IMR-90 (cell line): ENCODE measurements at regions not wholly inside any gene's neighbourhood (a gene's known extent, or its start where the extent isn't known, plus 50 kb on each side); places are given as distances from the start of the nearest gene placed in this dataset.
"Not testable (repeated sequence)": the region's sequence is repeated elsewhere in the genome, so short reads cannot be mapped to it uniquely, and the experiment has no call there.

Source experiments
- ATAC-seq: fragments of 200-7000 bp; cut with Tn5 transposase; 2 replicates; pipeline ENCODE4 v1.9.1; 2020; ENCODE audit warnings: low read depth, mild to moderate bottlenecking, moderate library complexity
- BruUV-seq: library from RNA; stranded (reverse); fragments of 400-500 nt; replicated peaks from 2 replicates; lab custom pipeline; 2021; lab: Mats Ljungman, UMichigan
- CTCF ChIA-PET: fragments of 300-600 bp; formaldehyde crosslinking; extraction: SDS; loops from one replicate; lab custom pipeline; 2021; ENCODE audit warnings: antibody characterized with exemption; lab: Yijun Ruan, JAX
- POLR2A ChIA-PET: fragments of 300-600 bp; sonication (Branson Sonifier 250); formaldehyde crosslinking; loops from one replicate; lab custom pipeline; 2022; ENCODE audit warnings: antibody characterized with exemption; ENCODE audit not compliant: unreplicated experiment; lab: Charles Lee
- DNase-seq: peaks from one replicate; pipeline ENCODE4 v3.0.0; 2013
- H2AFZ ChIP-seq: replicated peaks from 2 replicates; pipeline ENCODE3; 2013; ENCODE audit warnings: low read length, mild to moderate bottlenecking; ENCODE audit not compliant: poor library complexity
- H2AK5ac ChIP-seq: 2 replicates; pipeline ENCODE4 v1.6.1; 2013; ENCODE audit warnings: low read depth, low read length, inconsistent platforms
- H2AK9ac ChIP-seq: replicated peaks from 2 replicates; pipeline ENCODE3; 2013; ENCODE audit warnings: mild to moderate bottlenecking, low read depth, low read length, moderate library complexity; ENCODE audit not compliant: poor library complexity
- H2BK120ac ChIP-seq: 2 replicates; pipeline ENCODE4 v1.6.1; 2013; ENCODE audit warnings: low read depth, low read length, inconsistent platforms
- H2BK15ac ChIP-seq: 3 replicates; pipeline ENCODE4 v1.6.1; 2013; ENCODE audit warnings: low read depth, low read length, inconsistent platforms
- H2BK20ac ChIP-seq: 2 replicates; pipeline ENCODE4 v1.6.1; 2013; ENCODE audit warnings: low read depth, mild to moderate bottlenecking, inconsistent platforms, low read length, moderate library complexity
- H2BK5ac ChIP-seq: 2 replicates; pipeline ENCODE4 v1.6.1; 2013; ENCODE audit warnings: mild to moderate bottlenecking, low read depth, low read length, inconsistent platforms; ENCODE audit not compliant: poor library complexity, severe bottlenecking
- H3K14ac ChIP-seq: replicated peaks from 2 replicates; pipeline ENCODE4 v1.6.1; 2013; ENCODE audit warnings: low read depth, low read length, inconsistent platforms
- H3K18ac ChIP-seq: 2 replicates; pipeline ENCODE4 v1.6.1; 2013; ENCODE audit warnings: low read depth, low read length, control low read depth
- H3K23ac ChIP-seq: 2 replicates; pipeline ENCODE4 v1.6.1; 2013; ENCODE audit warnings: low read depth, low read length, inconsistent platforms
- H3K27ac ChIP-seq: 2 replicates; pipeline ENCODE4 v1.5.1; 2013; ENCODE audit warnings: mild to moderate bottlenecking, control low read depth, low read length; ENCODE audit not compliant: insufficient read depth
- H3K27me3 ChIP-seq: 2 replicates; pipeline ENCODE4 v1.6.1; 2013; ENCODE audit warnings: low read length; ENCODE audit not compliant: control insufficient read depth, insufficient read depth
- H3K36me3 ChIP-seq: 2 replicates; pipeline ENCODE4 v1.6.1; 2013; ENCODE audit warnings: low read length, mixed read lengths; ENCODE audit not compliant: control insufficient read depth, insufficient read depth
- H3K4ac ChIP-seq: 2 replicates; pipeline ENCODE4 v1.6.1; 2013; ENCODE audit warnings: low read depth, low read length, inconsistent platforms
- H3K4me1 ChIP-seq: 2 replicates; pipeline ENCODE4 v1.6.1; 2013; ENCODE audit warnings: low read length, mixed read lengths; ENCODE audit not compliant: control insufficient read depth, insufficient read depth
- H3K4me2 ChIP-seq: 2 replicates; pipeline ENCODE4 v1.6.1; 2013; ENCODE audit warnings: low read depth, mild to moderate bottlenecking, control low read depth, low read length, moderate library complexity
- H3K4me3 ChIP-seq: 2 replicates; pipeline ENCODE4 v1.5.1; 2013; ENCODE audit warnings: low read depth, mild to moderate bottlenecking, control low read depth, low read length, moderate library complexity; ENCODE audit not compliant: insufficient read depth
- H3K56ac ChIP-seq: 2 replicates; pipeline ENCODE4 v1.6.1; 2013; ENCODE audit warnings: low read length, inconsistent platforms; ENCODE audit not compliant: insufficient read depth; ENCODE audit errors: extremely low read depth
- H3K79me1 ChIP-seq, 2 experiments: 2 replicates each; pipeline ENCODE4 v1.6.1; 2013; ENCODE audit warnings: low read length in 2 of 2, inconsistent platforms in 1 of 2, low read depth in 1 of 2
- H3K9ac ChIP-seq: 2 replicates; pipeline ENCODE4 v1.6.1; 2013; ENCODE audit warnings: low read depth, low read length, control low read depth
- H3K9me1 ChIP-seq: 2 replicates; pipeline ENCODE4 v1.6.1; 2013; ENCODE audit warnings: low read length, inconsistent platforms; ENCODE audit not compliant: insufficient read depth
- H3K9me3 ChIP-seq: 2 replicates; pipeline ENCODE4 v1.6.1; 2013; ENCODE audit warnings: low read length; ENCODE audit not compliant: control insufficient read depth, insufficient read depth
- H4K20me1 ChIP-seq: 2 replicates; pipeline ENCODE4 v1.6.1; 2013; ENCODE audit warnings: low read length, inconsistent platforms; ENCODE audit not compliant: insufficient read depth
- H4K5ac ChIP-seq: 2 replicates; pipeline ENCODE4 v1.6.1; 2013; ENCODE audit warnings: mild to moderate bottlenecking, low read depth, low read length, control low read depth
- H4K8ac ChIP-seq, 2 experiments: 2 replicates each; pipeline ENCODE4 v1.6.1; 2013; ENCODE audit warnings: low read depth in 2 of 2, low read length in 2 of 2, control low read depth in 1 of 2, inconsistent platforms in 1 of 2
- H4K91ac ChIP-seq: 2 replicates; pipeline ENCODE4 v1.6.1; 2013; ENCODE audit warnings: low read depth, low read length, inconsistent platforms; ENCODE audit not compliant: insufficient read depth
- WGBS, 2 experiments: methylation state at CpG; one replicate each; pipeline versions ENCODE4 v1.1.5 to v1.1.7; 2013; ENCODE audit warnings: missing lambda C conversion rate in 2 of 2; ENCODE audit not compliant: insufficient read length in 1 of 2; ENCODE audit errors: extremely low coverage in 2 of 2; 5-methylcytosine and 5-hydroxymethylcytosine counted together
- dilution Hi-C: fragments of 300-500 bp; cut with HindIII; formaldehyde crosslinking; loops from one replicate; pipeline ENCODE4 v1.14.3; 2018; ENCODE audit warnings: low sequenced_read_pairs; ENCODE audit not compliant: unreplicated experiment
- in situ Hi-C: fragments of 300-500 bp; cut with MboI; formaldehyde crosslinking; loops from 3 replicates; pipeline ENCODE4 v1.14.3; 2019; ENCODE audit warnings: low sequenced_read_pairs, inconsistent platforms, mixed read lengths
- intact Hi-C: fragments of 100-400 bp; cut with micrococcal nuclease; formaldehyde crosslinking; loops from 2 replicates; pipeline ENCODE4 v1.10.0; 2022

- H3K56ac ChIP-seq, H3K4me1 ChIP-seq, H2AFZ ChIP-seq, CTCF ChIA-PET, H2BK120ac ChIP-seq, H2BK15ac ChIP-seq, H4K5ac ChIP-seq, H3K14ac ChIP-seq, in situ Hi-C loops, H3K4ac ChIP-seq, dilution Hi-C loops, H3K9me1 ChIP-seq, H4K91ac ChIP-seq, H3K18ac ChIP-seq, H3K23ac ChIP-seq, H2AK9ac ChIP-seq, POLR2A ChIA-PET, H3K4me2 ChIP-seq, H3K4me3 ChIP-seq, H2BK20ac ChIP-seq, H3K9me3 ChIP-seq, BruUV-seq, H3K79me1 ChIP-seq, DNase-seq, H2BK5ac ChIP-seq, H2AK5ac ChIP-seq, H4K20me1 ChIP-seq, H3K27ac ChIP-seq, H3K9ac ChIP-seq, ATAC-seq, intact Hi-C loops, H4K8ac ChIP-seq, H3K27me3 ChIP-seq: not testable (repeated sequence)
- WGBS, 2 experiments = no CpG with 5 or more reads among the region's 15 CpGs
- peaks cover 11% of the 10 kb centered on the region; the same call in 1 of the 2 replicates for H3K36me3 ChIP-seq
Observed at GRCh38 chr16:88178896-88179295, 203.9 kb upstream of the ZNF469 start.

DNA sequence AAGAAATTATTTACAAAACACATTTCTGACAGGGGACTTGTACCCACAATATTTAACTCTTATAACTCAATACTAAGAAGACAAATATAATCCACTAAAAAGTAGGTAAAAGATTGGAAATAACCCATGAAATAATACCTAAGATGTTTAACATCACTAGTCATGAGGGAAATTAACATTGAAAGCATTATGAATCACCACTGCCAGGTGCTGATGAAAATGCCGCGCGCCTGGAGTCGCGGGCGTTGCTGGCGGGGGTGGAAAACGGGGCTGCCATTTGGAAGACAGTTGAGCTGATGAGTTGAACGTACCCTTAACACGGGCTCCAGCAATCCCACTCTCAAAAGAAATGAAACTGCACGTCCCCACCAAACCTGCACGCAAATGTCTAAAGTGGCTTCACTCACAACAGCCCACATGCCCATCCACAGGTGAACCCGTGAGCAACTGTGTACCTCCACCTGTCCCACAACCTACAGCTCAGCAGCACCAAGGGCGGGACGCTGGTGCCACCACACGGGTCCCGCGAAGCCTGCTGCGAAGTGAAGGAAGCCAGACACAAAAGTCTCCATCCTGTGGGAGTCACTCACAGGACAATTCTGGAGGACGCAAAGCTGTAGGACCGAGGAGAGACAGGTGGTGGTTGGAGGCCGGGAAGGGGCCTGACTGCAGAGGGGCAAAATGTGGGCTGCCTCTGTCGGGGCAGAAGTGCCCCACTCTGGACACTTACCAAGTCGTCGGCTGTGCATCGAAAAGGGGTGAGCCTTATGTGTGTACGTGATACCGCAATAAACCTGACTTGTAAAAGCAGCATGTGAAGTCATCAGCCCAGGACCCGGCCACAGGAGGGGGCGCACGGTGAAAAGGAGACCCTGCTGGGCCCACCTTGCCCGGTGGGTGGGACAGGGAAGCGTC lies 199.5 kb upstream of the ZNF469 start:
- BruUV-seq = TSS peak; percentile 9
- H3K79me1 ChIP-seq = peaks cover 14 to 26% of the 10 kb centered on the region in 2 experiments
- H3K4me3 ChIP-seq, H2BK5ac ChIP-seq, H3K23ac ChIP-seq, H2AFZ ChIP-seq, POLR2A ChIA-PET, H2AK9ac ChIP-seq, H2BK15ac ChIP-seq, intact Hi-C loops, H3K18ac ChIP-seq, H3K9ac ChIP-seq, H3K27ac ChIP-seq, H4K5ac ChIP-seq, H3K4ac ChIP-seq, H3K27me3 ChIP-seq, H3K4me2 ChIP-seq, CTCF ChIA-PET, dilution Hi-C loops, H2BK20ac ChIP-seq, ATAC-seq, H4K8ac ChIP-seq, DNase-seq, H2BK120ac ChIP-seq, H3K56ac ChIP-seq, H4K20me1 ChIP-seq, H4K91ac ChIP-seq, H3K14ac ChIP-seq, in situ Hi-C loops: not testable (repeated sequence)
- H3K9me3 ChIP-seq = peaks cover 23% of the 10 kb centered on the region
- H2AK5ac ChIP-seq = peak overlapping the region; percentile 50; the same call in 1 of the 2 replicates
- WGBS, 2 experiments = 88% methylated on average over 4 of the region's 33 CpGs; no CpG with 5 or more reads in 1 of the 2 experiments
- peaks cover 18% of the 10 kb centered on the region for H3K36me3 ChIP-seq
- peaks cover 20% of the 10 kb centered on the region for H3K4me1 ChIP-seq
- H3K9me1 ChIP-seq = peaks cover 12% of the 10 kb centered on the region
